GM18861 (cell line): ENCODE measurements at regions not wholly inside any gene's neighbourhood (a gene's known extent, or its start where the extent isn't known, plus 50 kb on each side); places are given as distances from the start of the nearest gene placed in this dataset.
"Not testable (repeated sequence)": the region's sequence is repeated elsewhere in the genome, so short reads cannot be mapped to it uniquely, and the experiment has no call there.

Source experiments
- ATAC-seq: cut with Tn5 transposase; IDR thresholded peaks from one replicate; pipeline ENCODE4 v1.9.1; 2021; ENCODE audit not compliant: unreplicated experiment

- no peak for ATAC-seq
These were observed 247.1 kb downstream of the C11orf87 start for GRCh38 chr11:109668973-109669634.

- ATAC-seq = no peak
These were observed 255.2 kb downstream of the C11orf87 start for GRCh38 chr11:109677231-109677630.

GRCh38 chr11:109677876-109678275, 255.9 kb downstream of the C11orf87 start:
- ATAC-seq = no peak

- ATAC-seq = no peak
These were observed 258.1 kb downstream of the C11orf87 start for GRCh38 chr11:109680127-109680526.

GRCh38 chr11:109682788-109683187, 260.8 kb downstream of the C11orf87 start:
- not testable (repeated sequence) for ATAC-seq

GRCh38 chr11:109695696-109696095, 273.7 kb downstream of the C11orf87 start:
- ATAC-seq = no peak

- no peak for ATAC-seq
These were observed 274.4 kb downstream of the C11orf87 start for GRCh38 chr11:109696191-109696897.

GRCh38 chr11:109697140-109697843, 275.3 kb downstream of the C11orf87 start:
- peak; percentile 94 for ATAC-seq

GRCh38 chr11:109698237-109698636, 276.2 kb downstream of the C11orf87 start:
- ATAC-seq = no peak

- no peak for ATAC-seq
These were observed 282.4 kb downstream of the C11orf87 start for GRCh38 chr11:109704432-109704831.

- no peak for ATAC-seq
These were observed 285.0 kb downstream of the C11orf87 start for GRCh38 chr11:109706945-109707344.

- ATAC-seq = no peak
These were observed 285.4 kb downstream of the C11orf87 start for GRCh38 chr11:109707411-109707810.

GRCh38 chr11:109708184-109708583, 286.2 kb downstream of the C11orf87 start:
- no peak for ATAC-seq

GRCh38 chr11:109714444-109714843, 292.5 kb downstream of the C11orf87 start:
- not testable (repeated sequence) for ATAC-seq

GRCh38 chr11:109715424-109715823, 293.4 kb downstream of the C11orf87 start:
- not testable (repeated sequence) for ATAC-seq

- ATAC-seq = no peak
These were observed 304.1 kb downstream of the C11orf87 start for GRCh38 chr11:109726061-109726460.

- no peak for ATAC-seq
These were observed 306.1 kb downstream of the C11orf87 start for GRCh38 chr11:109728056-109728455.

GRCh38 chr11:109729761-109730160, 307.8 kb downstream of the C11orf87 start:
- ATAC-seq = no peak

GRCh38 chr11:109730669-109731068, 308.7 kb downstream of the C11orf87 start:
- no peak for ATAC-seq

GRCh38 chr11:109731451-109731850, 309.5 kb downstream of the C11orf87 start:
- ATAC-seq = no peak

- ATAC-seq = no peak
These were observed 311.3 kb downstream of the C11orf87 start for GRCh38 chr11:109733245-109733644.

- ATAC-seq = no peak
These were observed 312.6 kb downstream of the C11orf87 start for GRCh38 chr11:109734566-109734965.
